Tibial artery (tissue), 4 donors: ENCODE measurements at regions not wholly inside any gene's neighbourhood (a gene's known extent, or its start where the extent isn't known, plus 50 kb on each side); places are given as distances from the start of the nearest gene placed in this dataset.

Source experiments
- DNase-seq, 2 donors: peaks; one replicate each; pipeline ENCODE4 v3.0.0-alpha.2; 2019
- H3K27ac ChIP-seq, 2 donors: fragments of 200-600 bp; sonication (generic) in 1 of 2; 1 replicate in 1 of 2; 2 replicates in 1 of 2; pipeline ENCODE4 v1.5.1; 2018 to 2019; ENCODE audit warnings: mild to moderate bottlenecking in 1 of 2
- H3K27me3 ChIP-seq, 2 donors: fragments of 200-600 bp; sonication (generic) in 1 of 2; one replicate each; pipeline versions ENCODE4 v1.5.1 to v1.6.0; 2016 to 2019
- H3K36me3 ChIP-seq, 3 donors: fragments of 200-600 bp; sonication (generic) in 2 of 3; one replicate each; pipeline ENCODE4 v1.5.1; 2016 to 2019; ENCODE audit warnings: mild to moderate bottlenecking in 2 of 3
- H3K4me1 ChIP-seq, 4 donors: fragments of 200-600 bp; sonication (generic) in 2 of 4; 1 replicate in 3 of 4; 2 replicates in 1 of 4; pipeline ENCODE4 v1.5.1; 2016 to 2019
- H3K4me3 ChIP-seq, 2 donors: fragments of 200-600 bp; sonication (generic) in 1 of 2; 1 replicate in 1 of 2; 2 replicates in 1 of 2; pipeline ENCODE4 v1.5.1; 2018 to 2019; ENCODE audit warnings: mild to moderate bottlenecking in 2 of 2
- H3K9me3 ChIP-seq, 3 donors: fragments of 200-600 bp; sonication (generic) in 1 of 3; one replicate each; pipeline ENCODE4 v1.5.1; 2016 to 2019
- CTCF ChIP-seq, 2 experiments: fragments of 200-600 bp in 1 of 2; fragments of 450-650 bp in 1 of 2; IDR thresholded peaks; one replicate each; pipeline ENCODE4 v1.5.1; 2017 to 2019; ENCODE audit warnings: antibody characterized with exemption in 2 of 2, mild to moderate bottlenecking in 1 of 2, moderate library complexity in 1 of 2
- intact Hi-C: fragments of 100-400 bp; cut with DNase I; formaldehyde crosslinking; loops from one replicate; pipeline ENCODE4 v1.15.0; 2023; ENCODE audit warnings: low total_unique reads

- no peaks in the 10 kb centered on the region for H3K27me3 ChIP-seq
- no peaks in the 10 kb centered on the region for H3K9me3 ChIP-seq
- H3K4me3 ChIP-seq: no peak overlapping the region
- no peak for DNase-seq
- H3K27ac ChIP-seq: no peak overlapping the region
- TF ChIP-seq CTCF (IDR thresholded peaks at IDR 0.05): no peak
- no peaks in the 10 kb centered on the region for H3K36me3 ChIP-seq
- no peaks in the 10 kb centered on the region for H3K4me1 ChIP-seq
- intact Hi-C loops: no loop called here
Measured at GRCh38 chr18:66300141-66300540, 303.7 kb downstream of the CDH19 start.

- Histone ChIP-seq H3K4me3 (no peak overlapping the region), H3K27ac (no peak overlapping the region), H3K36me3 (no peaks in the 10 kb centered on the region), H3K9me3 (no peaks in the 10 kb centered on the region), H3K4me1 (no peaks in the 10 kb centered on the region), H3K27me3 (no peaks in the 10 kb centered on the region)
- intact Hi-C loops: no loop called here
- TF ChIP-seq CTCF (IDR thresholded peaks at IDR 0.05): no peak
- DNase-seq: no peak
Measured at GRCh38 chr18:66280470-66280869, 323.4 kb downstream of the CDH19 start.

GRCh38 chr18:66271962-66272361 lies 331.9 kb downstream of the CDH19 start:
- Histone ChIP-seq H3K4me3 (no peak overlapping the region), H3K27me3 (no peaks in the 10 kb centered on the region), H3K9me3 (peaks cover 0 to 4% (median 3%) of the 10 kb centered on the region in 3 donors), H3K36me3 (no peaks in the 10 kb centered on the region), H3K27ac (no peak overlapping the region), H3K4me1 (no peaks in the 10 kb centered on the region)
- TF ChIP-seq CTCF (IDR thresholded peaks at IDR 0.05): no peak
- intact Hi-C loops: no loop called here
- DNase-seq: no peak

- no peak for DNase-seq
- Histone ChIP-seq H3K9me3 (peaks cover 0 to 4% (median 3%) of the 10 kb centered on the region in 3 donors), H3K27me3 (no peaks in the 10 kb centered on the region), H3K4me3 (no peak overlapping the region), H3K4me1 (no peaks in the 10 kb centered on the region), H3K27ac (no peak overlapping the region), H3K36me3 (no peaks in the 10 kb centered on the region)
- intact Hi-C loops: no loop called here
- TF ChIP-seq CTCF (IDR thresholded peaks at IDR 0.05): no peak
Measured at GRCh38 chr18:66264130-66264529, 339.8 kb downstream of the CDH19 start.

- intact Hi-C loops: no loop called here
- Histone ChIP-seq H3K4me1 (no peaks in the 10 kb centered on the region), H3K9me3 (no peaks in the 10 kb centered on the region), H3K27me3 (no peaks in the 10 kb centered on the region), H3K36me3 (no peaks in the 10 kb centered on the region), H3K4me3 (no peak overlapping the region), H3K27ac (no peak overlapping the region)
- DNase-seq: no peak
- no peak for TF ChIP-seq CTCF (IDR thresholded peaks at IDR 0.05)
Measured at GRCh38 chr18:66254121-66254520, 349.8 kb downstream of the CDH19 start.

GRCh38 chr18:66252703-66253102 lies 351.2 kb downstream of the CDH19 start:
- no peak for DNase-seq
- no peaks in the 10 kb centered on the region for H3K4me1 ChIP-seq
- H3K4me3 ChIP-seq: no peak overlapping the region
- H3K27me3 ChIP-seq: no peaks in the 10 kb centered on the region
- no peaks in the 10 kb centered on the region for H3K36me3 ChIP-seq
- no peak for TF ChIP-seq CTCF (IDR thresholded peaks at IDR 0.05)
- H3K27ac ChIP-seq: no peak overlapping the region
- intact Hi-C loops: no loop called here
- no peaks in the 10 kb centered on the region for H3K9me3 ChIP-seq
